Loucy (cell line): ENCODE measurements at regions not wholly inside any gene's neighbourhood (a gene's known extent, or its start where the extent isn't known, plus 50 kb on each side); places are given as distances from the start of the nearest gene placed in this dataset.

Experiments used
- EZH2phosphoT487 ChIP-seq: fragments of 200-600 bp; IDR thresholded peaks from 2 replicates; pipeline ENCODE4 v1.6.1; 2018; ENCODE audit warnings: antibody characterized with exemption, mild to moderate bottlenecking, moderate library complexity, borderline replicate concordance
- TF ChIP-seq, protein P1 (sequence below): fragments of 200-600 bp; sonication (generic); conservative IDR thresholded peaks from 2 replicates; pipeline ENCODE4 v1.5.1; 2014; ENCODE audit warnings: mild to moderate bottlenecking, antibody characterized with exemption, low read length

DNA sequence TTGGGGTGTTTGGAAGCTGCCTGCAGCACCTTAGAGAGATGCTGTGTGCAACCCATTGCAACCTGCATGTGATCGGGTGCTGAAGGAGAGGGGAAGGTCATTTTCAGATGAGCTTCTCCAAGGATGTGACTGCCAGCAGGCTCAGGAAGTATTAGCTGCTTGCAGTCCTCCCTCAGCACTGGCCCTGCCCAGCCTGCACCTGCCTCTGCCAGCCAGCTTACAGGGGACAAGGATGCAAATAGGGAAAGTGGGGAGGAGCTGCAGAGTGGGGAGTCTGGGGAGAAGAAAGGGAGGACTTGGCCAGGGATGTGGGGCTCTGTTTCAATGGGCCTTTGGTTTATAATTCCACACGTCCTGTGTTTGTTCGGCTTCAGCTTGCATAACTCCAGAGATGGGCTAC lies 254.5 kb downstream of the RRAGC start:
- TF ChIP-seq, protein P1, sequence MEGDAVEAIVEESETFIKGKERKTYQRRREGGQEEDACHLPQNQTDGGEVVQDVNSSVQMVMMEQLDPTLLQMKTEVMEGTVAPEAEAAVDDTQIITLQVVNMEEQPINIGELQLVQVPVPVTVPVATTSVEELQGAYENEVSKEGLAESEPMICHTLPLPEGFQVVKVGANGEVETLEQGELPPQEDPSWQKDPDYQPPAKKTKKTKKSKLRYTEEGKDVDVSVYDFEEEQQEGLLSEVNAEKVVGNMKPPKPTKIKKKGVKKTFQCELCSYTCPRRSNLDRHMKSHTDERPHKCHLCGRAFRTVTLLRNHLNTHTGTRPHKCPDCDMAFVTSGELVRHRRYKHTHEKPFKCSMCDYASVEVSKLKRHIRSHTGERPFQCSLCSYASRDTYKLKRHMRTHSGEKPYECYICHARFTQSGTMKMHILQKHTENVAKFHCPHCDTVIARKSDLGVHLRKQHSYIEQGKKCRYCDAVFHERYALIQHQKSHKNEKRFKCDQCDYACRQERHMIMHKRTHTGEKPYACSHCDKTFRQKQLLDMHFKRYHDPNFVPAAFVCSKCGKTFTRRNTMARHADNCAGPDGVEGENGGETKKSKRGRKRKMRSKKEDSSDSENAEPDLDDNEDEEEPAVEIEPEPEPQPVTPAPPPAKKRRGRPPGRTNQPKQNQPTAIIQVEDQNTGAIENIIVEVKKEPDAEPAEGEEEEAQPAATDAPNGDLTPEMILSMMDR, result no peak
- TF ChIP-seq EZH2phosphoT487, result no peak
